Trophoblast cell (in vitro differentiated cells and primary cell): ENCODE measurements at regions not wholly inside any gene's neighbourhood (a gene's known extent, or its start where the extent isn't known, plus 50 kb on each side); places are given as distances from the start of the nearest gene placed in this dataset.
"Not testable (repeated sequence)": the region's sequence is repeated elsewhere in the genome, so short reads cannot be mapped to it uniquely, and the experiment has no call there.

Experiments
- DNase-seq, 2 donors: peaks; one replicate each; pipeline ENCODE4 v3.0.0-alpha.2; 2016
- H2AFZ ChIP-seq: 2 replicates; pipeline ENCODE4 v1.6.1; 2013; ENCODE audit warnings: low read length, moderate library complexity, mild to moderate bottlenecking; ENCODE audit not compliant: insufficient read depth, poor library complexity
- H2AK5ac ChIP-seq: 2 replicates; pipeline ENCODE4 v1.6.1; 2013; ENCODE audit warnings: mild to moderate bottlenecking, low read length
- H2BK120ac ChIP-seq: 2 replicates; pipeline ENCODE4 v1.6.1; 2013; ENCODE audit warnings: low read length, mild to moderate bottlenecking, moderate library complexity; ENCODE audit not compliant: insufficient read depth, poor library complexity
- H2BK12ac ChIP-seq: 2 replicates; pipeline ENCODE4 v1.6.1; 2013; ENCODE audit warnings: mild to moderate bottlenecking, low read length, moderate library complexity
- H2BK5ac ChIP-seq: 2 replicates; pipeline ENCODE4 v1.6.1; 2013; ENCODE audit warnings: low read length, low read depth, moderate library complexity, mild to moderate bottlenecking; ENCODE audit not compliant: poor library complexity
- H3K14ac ChIP-seq: 2 replicates; pipeline ENCODE4 v1.6.1; 2013; ENCODE audit warnings: mild to moderate bottlenecking, low read length
- H3K18ac ChIP-seq: 2 replicates; pipeline ENCODE4 v1.6.1; 2013; ENCODE audit warnings: mild to moderate bottlenecking, low read length
- H3K23ac ChIP-seq: 2 replicates; pipeline ENCODE4 v1.6.1; 2013; ENCODE audit warnings: low read length
- H3K27ac ChIP-seq: 2 replicates; pipeline ENCODE4 v1.5.1; 2013; ENCODE audit warnings: low read depth, mild to moderate bottlenecking, inconsistent platforms, low read length, moderate library complexity
- H3K27me3 ChIP-seq: 2 replicates; pipeline ENCODE4 v1.6.1; 2013; ENCODE audit warnings: inconsistent platforms, mild to moderate bottlenecking, low read length, moderate library complexity; ENCODE audit not compliant: insufficient read depth
- H3K36me3 ChIP-seq, 2 experiments: 1 replicate in 1 of 2; 2 replicates in 1 of 2; pipeline ENCODE4 v1.6.1; 2013; ENCODE audit warnings: low read length in 2 of 2, mild to moderate bottlenecking in 2 of 2, moderate library complexity in 1 of 2; ENCODE audit not compliant: insufficient read depth in 2 of 2, control insufficient read depth in 1 of 2
- H3K4ac ChIP-seq: 2 replicates; pipeline ENCODE4 v1.6.1; 2013; ENCODE audit warnings: low read depth, mild to moderate bottlenecking, low read length, moderate library complexity
- H3K4me1 ChIP-seq, 2 experiments: 1 replicate in 1 of 2; 2 replicates in 1 of 2; pipeline ENCODE4 v1.6.1; 2013; ENCODE audit warnings: low read length in 2 of 2, mild to moderate bottlenecking in 2 of 2, moderate library complexity in 1 of 2; ENCODE audit not compliant: insufficient read depth in 2 of 2, control insufficient read depth in 1 of 2
- H3K4me2 ChIP-seq: 2 replicates; pipeline ENCODE4 v1.6.1; 2013; ENCODE audit warnings: inconsistent platforms, mild to moderate bottlenecking, low read length, moderate library complexity
- H3K4me3 ChIP-seq: 2 replicates; pipeline ENCODE4 v1.5.1; 2013; ENCODE audit warnings: mild to moderate bottlenecking, low read depth, low read length, inconsistent platforms
- H3K79me1 ChIP-seq: one replicate; pipeline ENCODE4 v1.6.1; 2013; ENCODE audit warnings: low read length
- H3K79me2 ChIP-seq: 2 replicates; pipeline ENCODE4 v1.6.1; 2013; ENCODE audit warnings: low read length, mild to moderate bottlenecking; ENCODE audit not compliant: control insufficient read depth, insufficient read depth, poor library complexity
- H3K9ac ChIP-seq: 2 replicates; pipeline ENCODE4 v1.6.1; 2013; ENCODE audit warnings: mild to moderate bottlenecking, low read length
- H3K9me3 ChIP-seq: 2 replicates; pipeline ENCODE4 v1.6.1; 2013; ENCODE audit warnings: low read depth, mild to moderate bottlenecking, control low read depth, inconsistent platforms, low read length; ENCODE audit not compliant: insufficient read depth
- H4K12ac ChIP-seq: 2 replicates; pipeline ENCODE4 v1.6.1; 2013; ENCODE audit warnings: low read depth, mild to moderate bottlenecking, low read length, moderate library complexity
- H4K8ac ChIP-seq: 2 replicates; pipeline ENCODE4 v1.6.1; 2013; ENCODE audit warnings: low read depth, mild to moderate bottlenecking, low read length, moderate library complexity
- H4K91ac ChIP-seq: one replicate; pipeline ENCODE4 v1.6.1; 2013; ENCODE audit warnings: low read depth, mild to moderate bottlenecking, low read length, moderate library complexity
- WGBS: extraction: QIAGEN DNeasy Blood & Tissue Kit; methylation state at CpG from one replicate; pipeline ENCODE4 v1.1.7; 2013; ENCODE audit warnings: missing lambda C conversion rate; ENCODE audit not compliant: insufficient read length, insufficient coverage; ENCODE audit errors: extremely low coverage; 5-methylcytosine and 5-hydroxymethylcytosine counted together

DNA sequence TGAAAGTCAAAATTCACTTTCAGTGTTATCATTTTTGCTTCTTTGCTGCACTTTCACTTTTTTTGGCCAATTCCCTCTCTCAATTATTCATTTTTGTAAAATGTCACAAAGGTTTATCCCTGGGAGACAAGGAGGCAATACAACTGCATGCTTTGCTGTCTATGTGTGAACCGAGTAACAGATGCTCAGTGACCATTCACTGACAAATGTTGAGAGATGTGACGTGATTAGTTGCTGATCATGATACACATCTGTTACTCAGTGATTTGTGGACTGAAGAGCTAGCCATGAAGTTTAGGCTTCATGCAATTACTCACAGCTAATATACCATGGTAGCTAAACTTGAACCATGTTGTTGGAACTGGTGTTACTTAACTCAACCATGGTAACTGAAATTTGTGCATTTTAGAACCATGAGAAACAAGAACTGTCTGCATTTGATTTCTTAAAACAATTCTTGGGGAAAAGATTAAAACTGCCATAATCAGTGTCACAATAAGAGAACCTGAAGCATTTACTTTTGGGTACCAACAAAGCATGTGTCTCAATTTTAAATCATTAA lies 86.8 kb upstream of the BTG1 start:
- H2AK5ac ChIP-seq, H3K9ac ChIP-seq, H3K4me2 ChIP-seq, H4K12ac ChIP-seq, H2BK120ac ChIP-seq, DNase-seq, H3K27ac ChIP-seq, H3K14ac ChIP-seq, H3K4me3 ChIP-seq, H2BK5ac ChIP-seq, H3K18ac ChIP-seq, H3K4me1 ChIP-seq, H4K8ac ChIP-seq, H3K4ac ChIP-seq, H3K36me3 ChIP-seq, H3K23ac ChIP-seq, H3K27me3 ChIP-seq, H3K9me3 ChIP-seq, H2BK12ac ChIP-seq, H4K91ac ChIP-seq, H2AFZ ChIP-seq, H3K79me1 ChIP-seq, H3K79me2 ChIP-seq: not testable (repeated sequence)
- no CpG with 5 or more reads among the region's 2 CpGs for WGBS

DNA sequence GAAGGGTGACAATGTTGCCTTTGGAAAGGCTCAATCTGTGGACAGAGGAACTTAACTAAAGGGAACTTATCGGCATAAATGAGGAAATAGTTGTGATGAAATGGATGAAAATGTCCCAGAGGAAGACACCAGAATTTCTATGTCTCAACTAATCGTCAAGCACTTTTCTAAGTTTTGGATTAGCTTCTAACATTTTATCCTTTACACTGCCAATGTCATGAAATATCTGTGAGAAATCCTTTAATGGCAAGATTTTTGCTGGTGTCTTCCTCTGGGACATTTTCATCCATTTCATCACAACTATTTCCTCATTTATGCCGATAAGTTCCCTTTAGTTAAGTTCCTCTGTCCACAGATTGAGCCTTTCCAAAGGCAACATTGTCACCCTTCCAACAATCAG lies 86.3 kb upstream of the BTG1 start:
- H2BK5ac ChIP-seq, H2BK120ac ChIP-seq, H3K36me3 ChIP-seq, H3K27ac ChIP-seq, H3K27me3 ChIP-seq, H3K4me2 ChIP-seq, DNase-seq, H2AK5ac ChIP-seq, H4K91ac ChIP-seq, H3K18ac ChIP-seq, H3K4me1 ChIP-seq, H3K4ac ChIP-seq, H3K79me1 ChIP-seq, H3K9me3 ChIP-seq, H3K23ac ChIP-seq, H3K9ac ChIP-seq, H2AFZ ChIP-seq, H3K4me3 ChIP-seq, H3K14ac ChIP-seq, H2BK12ac ChIP-seq, H4K8ac ChIP-seq, H4K12ac ChIP-seq, H3K79me2 ChIP-seq: not testable (repeated sequence)
- no CpG with 5 or more reads among the region's 3 CpGs for WGBS

- not testable (repeated sequence) for H3K9me3 ChIP-seq, H3K4me1 ChIP-seq, H3K18ac ChIP-seq, DNase-seq, H2BK120ac ChIP-seq, H2BK5ac ChIP-seq, H3K79me2 ChIP-seq, H4K8ac ChIP-seq, H3K27me3 ChIP-seq, H3K79me1 ChIP-seq, H4K91ac ChIP-seq, H3K4me2 ChIP-seq, H3K4me3 ChIP-seq, H2BK12ac ChIP-seq, H3K27ac ChIP-seq, H3K14ac ChIP-seq, H3K36me3 ChIP-seq, H2AFZ ChIP-seq, H4K12ac ChIP-seq, H2AK5ac ChIP-seq, H3K9ac ChIP-seq, H3K23ac ChIP-seq, H3K4ac ChIP-seq
- no CpG with 5 or more reads among the region's 2 CpGs for WGBS
These were observed 85.9 kb upstream of the BTG1 start for GRCh38 chr12:92231532-92231931.

DNA sequence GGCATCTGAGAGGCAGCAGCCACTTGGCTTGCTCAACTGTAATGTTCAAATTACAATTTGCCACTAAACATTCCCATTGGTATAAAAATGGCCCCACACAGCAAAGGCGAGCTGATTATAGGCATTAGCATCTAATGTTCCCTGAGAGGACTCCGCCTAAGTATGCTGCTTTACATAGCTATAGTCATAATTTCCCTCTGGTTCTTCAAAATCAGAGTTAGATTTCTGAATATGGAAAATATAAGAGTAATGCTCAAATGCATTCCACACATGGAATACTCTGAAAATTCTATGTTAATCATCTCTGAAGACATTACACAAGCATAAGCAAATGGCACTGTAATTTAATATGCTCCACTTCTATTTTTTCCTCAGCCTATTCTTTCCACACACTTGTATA lies 83.7 kb upstream of the BTG1 start:
- no peak overlapping the region for H4K12ac ChIP-seq

More for the DNA sequence above, 83.7 kb upstream of the BTG1 start:
- no peak overlapping the region for H3K4me3 ChIP-seq
- H3K18ac ChIP-seq: no peak overlapping the region
- no peak for DNase-seq
- H4K8ac ChIP-seq: no peak overlapping the region
- H3K4ac ChIP-seq: no peak overlapping the region
- no peak overlapping the region for H2AK5ac ChIP-seq
- H3K9ac ChIP-seq: no peak overlapping the region
- H3K79me2 ChIP-seq: no peaks in the 10 kb centered on the region
- peaks cover 0 to 2% of the 10 kb centered on the region in 2 experiments for H3K4me1 ChIP-seq
- no peak overlapping the region for H4K91ac ChIP-seq
- H2BK120ac ChIP-seq: no peak overlapping the region
- H2BK12ac ChIP-seq: no peak overlapping the region
- no peak overlapping the region for H3K23ac ChIP-seq
- WGBS: no CpG with 5 or more reads among the region's 2 CpGs
- no peak overlapping the region for H2AFZ ChIP-seq
- no peaks in the 10 kb centered on the region for H3K79me1 ChIP-seq
- H3K27me3 ChIP-seq: no peaks in the 10 kb centered on the region
- no peaks in the 10 kb centered on the region for H3K36me3 ChIP-seq
- no peak overlapping the region for H2BK5ac ChIP-seq
- H3K4me2 ChIP-seq: no peak overlapping the region
- no peak overlapping the region for H3K27ac ChIP-seq
- no peak overlapping the region for H3K14ac ChIP-seq
- H3K9me3 ChIP-seq: no peaks in the 10 kb centered on the region
